Neural progenitor cell (in vitro differentiated cells): ENCODE measurements at regions not wholly inside any gene's neighbourhood (a gene's known extent, or its start where the extent isn't known, plus 50 kb on each side); places are given as distances from the start of the nearest gene placed in this dataset.
"Not testable (repeated sequence)": the region's sequence is repeated elsewhere in the genome, so short reads cannot be mapped to it uniquely, and the experiment has no call there.

ENCODE experiments used
- DNase-seq: peaks from one replicate; pipeline ENCODE4 v3.0.0-alpha.2; 2016; ENCODE audit warnings: low spot score
- H2AFZ ChIP-seq: fragments of 200-600 bp; sonication (generic); replicated peaks from 2 replicates; pipeline ENCODE4 v1.6.1; 2016; ENCODE audit warnings: antibody characterized with exemption
- H3F3A ChIP-seq: fragments of 200-600 bp; sonication (generic); 2 replicates; pipeline ENCODE4 v1.6.1; 2016; ENCODE audit warnings: antibody characterized with exemption, low read depth
- H3K27ac ChIP-seq: fragments of 200-600 bp; sonication (generic); 2 replicates; pipeline ENCODE4 v1.5.1; 2016; ENCODE audit warnings: mild to moderate bottlenecking
- H3K27me3 ChIP-seq: fragments of 200-600 bp; sonication (generic); 2 replicates; pipeline ENCODE4 v1.6.1; 2016; ENCODE audit warnings: mild to moderate bottlenecking, moderate library complexity
- H3K36me3 ChIP-seq: fragments of 200-600 bp; sonication (generic); 2 replicates; pipeline ENCODE4 v1.5.1; 2016
- H3K4me1 ChIP-seq: fragments of 200-600 bp; sonication (generic); 2 replicates; pipeline ENCODE4 v1.6.1; 2016; ENCODE audit warnings: mixed run types
- H3K4me2 ChIP-seq: fragments of 200-600 bp; sonication (generic); 2 replicates; pipeline ENCODE4 v1.6.1; 2016
- H3K4me3 ChIP-seq: fragments of 200-600 bp; sonication (generic); 2 replicates; pipeline ENCODE4 v1.5.1; 2016
- H3K79me2 ChIP-seq: fragments of 200-600 bp; sonication (generic); 2 replicates; pipeline ENCODE4 v1.6.1; 2016; ENCODE audit warnings: low read depth
- H3K9ac ChIP-seq: fragments of 200-600 bp; sonication (generic); 2 replicates; pipeline ENCODE4 v1.6.1; 2016
- H3K9me3 ChIP-seq: fragments of 200-600 bp; sonication (generic); 2 replicates; pipeline ENCODE4 v1.5.1; 2016; ENCODE audit warnings: low read depth
- H4K20me1 ChIP-seq: fragments of 200-600 bp; sonication (generic); 2 replicates; pipeline ENCODE4 v1.6.1; 2016; ENCODE audit warnings: low read depth
- H3K27ac Mint-ChIP-seq: 3 replicates; pipeline ENCODE4 v1.8.0; 2021; ENCODE audit warnings: mixed read lengths
- H3K27me3 Mint-ChIP-seq: 2 replicates; pipeline ENCODE4 v1.8.0; 2022; ENCODE audit warnings: low read depth, mild to moderate bottlenecking, inconsistent platforms, moderate library complexity, mixed read lengths; ENCODE audit not compliant: insufficient read depth
- H3K36me3 Mint-ChIP-seq: 3 replicates; pipeline ENCODE4 v1.8.0; 2021; ENCODE audit warnings: mixed read lengths
- H3K4me1 Mint-ChIP-seq: 3 replicates; pipeline ENCODE4 v1.8.0; 2021; ENCODE audit warnings: mixed read lengths
- H3K4me3 Mint-ChIP-seq: 3 replicates; pipeline ENCODE4 v1.8.0; 2021; ENCODE audit warnings: mild to moderate bottlenecking, moderate library complexity, mixed read lengths
- H3K9me3 Mint-ChIP-seq: 3 replicates; pipeline ENCODE4 v1.8.0; 2020; ENCODE audit warnings: mixed read lengths
- EZH2 ChIP-seq: fragments of 200-600 bp; sonication (generic); IDR thresholded peaks from 2 replicates; pipeline ENCODE4 v1.6.1; 2017; ENCODE audit warnings: antibody characterized with exemption, mild to moderate bottlenecking, moderate library complexity
- EZH2phosphoT487 ChIP-seq: fragments of 200-600 bp; sonication (generic); IDR thresholded peaks from 2 replicates; pipeline ENCODE4 v1.6.1; 2017; ENCODE audit warnings: antibody characterized with exemption
- TF ChIP-seq, protein P1 (sequence below): fragments of 200-600 bp; sonication (generic); IDR thresholded peaks from 2 replicates; pipeline ENCODE4 v1.5.1; 2017; ENCODE audit warnings: antibody characterized with exemption, mild to moderate bottlenecking

DNA sequence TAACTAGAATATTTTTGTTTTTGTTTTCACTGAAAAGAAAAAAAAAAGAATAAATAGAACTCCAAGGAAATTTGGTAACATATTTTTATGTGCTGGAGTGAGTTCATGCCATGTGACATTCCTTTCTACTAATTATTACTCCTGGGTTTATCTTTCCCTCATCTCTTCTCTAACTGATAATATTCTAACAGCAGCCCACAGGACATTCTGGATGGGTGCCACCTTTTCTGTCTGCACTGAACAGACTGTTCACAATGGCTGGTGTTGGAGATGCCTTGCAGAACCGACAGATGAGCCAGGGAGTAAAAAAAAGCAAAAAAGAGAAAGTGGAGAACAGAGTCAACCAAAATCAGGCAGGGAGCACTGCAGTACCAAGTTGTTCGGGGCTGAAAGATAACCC lies 151.3 kb downstream of the OR4M2 start:
- Mint-ChIP-seq H3K27me3 (peaks cover 8% of the 10 kb centered on the region), H3K36me3 (peaks cover 4% of the 10 kb centered on the region), H3K4me1 (no peaks in the 10 kb centered on the region), H3K9me3 (peaks cover 86% of the 10 kb centered on the region), H3K27ac (no peak overlapping the region), H3K4me3 (no peak overlapping the region)
- Histone ChIP-seq H3K27me3 (no peaks in the 10 kb centered on the region), H3K27ac (no peak overlapping the region), H3K9me3 (peaks cover 54% of the 10 kb centered on the region), H3K36me3 (no peaks in the 10 kb centered on the region), H3K4me2 (no peak overlapping the region), H3K4me1 (no peaks in the 10 kb centered on the region), H3K79me2 (no peaks in the 10 kb centered on the region), H3F3A (no peaks in the 10 kb centered on the region), H3K4me3 (no peak overlapping the region), H2AFZ (no peak overlapping the region), H4K20me1 (no peaks in the 10 kb centered on the region), H3K9ac (no peak overlapping the region)
- DNase-seq = no peak
- TF ChIP-seq, protein P1, sequence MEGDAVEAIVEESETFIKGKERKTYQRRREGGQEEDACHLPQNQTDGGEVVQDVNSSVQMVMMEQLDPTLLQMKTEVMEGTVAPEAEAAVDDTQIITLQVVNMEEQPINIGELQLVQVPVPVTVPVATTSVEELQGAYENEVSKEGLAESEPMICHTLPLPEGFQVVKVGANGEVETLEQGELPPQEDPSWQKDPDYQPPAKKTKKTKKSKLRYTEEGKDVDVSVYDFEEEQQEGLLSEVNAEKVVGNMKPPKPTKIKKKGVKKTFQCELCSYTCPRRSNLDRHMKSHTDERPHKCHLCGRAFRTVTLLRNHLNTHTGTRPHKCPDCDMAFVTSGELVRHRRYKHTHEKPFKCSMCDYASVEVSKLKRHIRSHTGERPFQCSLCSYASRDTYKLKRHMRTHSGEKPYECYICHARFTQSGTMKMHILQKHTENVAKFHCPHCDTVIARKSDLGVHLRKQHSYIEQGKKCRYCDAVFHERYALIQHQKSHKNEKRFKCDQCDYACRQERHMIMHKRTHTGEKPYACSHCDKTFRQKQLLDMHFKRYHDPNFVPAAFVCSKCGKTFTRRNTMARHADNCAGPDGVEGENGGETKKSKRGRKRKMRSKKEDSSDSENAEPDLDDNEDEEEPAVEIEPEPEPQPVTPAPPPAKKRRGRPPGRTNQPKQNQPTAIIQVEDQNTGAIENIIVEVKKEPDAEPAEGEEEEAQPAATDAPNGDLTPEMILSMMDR = no peak
- TF ChIP-seq EZH2 = no peak

DNA sequence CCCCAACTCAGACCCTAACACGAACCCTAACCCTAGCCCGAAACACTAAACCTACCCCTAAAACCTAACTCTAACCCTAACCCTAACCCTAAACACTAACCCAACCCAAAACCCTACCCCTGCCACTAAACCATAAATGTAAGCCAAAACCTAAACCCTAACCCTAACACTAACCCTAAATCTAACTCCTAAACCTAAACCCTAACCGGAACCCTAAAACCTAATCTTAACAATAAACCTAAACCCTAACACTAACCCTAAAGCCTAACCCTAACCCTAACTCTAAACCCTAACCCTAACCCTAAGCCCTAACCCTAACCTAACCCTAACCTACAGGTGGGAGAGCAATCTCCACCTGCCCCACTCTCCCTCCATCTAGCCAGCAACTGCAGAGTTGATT lies 152.3 kb downstream of the OR4M2 start:
- no peaks in the 10 kb centered on the region for H3K79me2 ChIP-seq
- H3F3A ChIP-seq = no peaks in the 10 kb centered on the region
- no peaks in the 10 kb centered on the region for H4K20me1 ChIP-seq
- Mint-ChIP-seq H3K9me3 (peaks cover 86% of the 10 kb centered on the region), H3K27me3 (peaks cover 10% of the 10 kb centered on the region), H3K27ac (no peak overlapping the region), H3K4me1 (no peaks in the 10 kb centered on the region), H3K36me3 (peaks cover 3% of the 10 kb centered on the region), H3K4me3 (no peak overlapping the region)
- no peak overlapping the region for H3K27ac ChIP-seq
- no peak for DNase-seq
- H3K9me3 ChIP-seq = peaks cover 48% of the 10 kb centered on the region
- no peak overlapping the region for H3K9ac ChIP-seq
- no peaks in the 10 kb centered on the region for H3K4me1 ChIP-seq
- H3K27me3 ChIP-seq = no peaks in the 10 kb centered on the region
- no peak overlapping the region for H3K4me2 ChIP-seq
- no peak overlapping the region for H3K4me3 ChIP-seq
- H3K36me3 ChIP-seq = no peaks in the 10 kb centered on the region
- no peak overlapping the region for H2AFZ ChIP-seq
- TF ChIP-seq, protein P1 = no peak
- TF ChIP-seq EZH2 = no peak
- TF ChIP-seq EZH2phosphoT487 = no peak

DNA sequence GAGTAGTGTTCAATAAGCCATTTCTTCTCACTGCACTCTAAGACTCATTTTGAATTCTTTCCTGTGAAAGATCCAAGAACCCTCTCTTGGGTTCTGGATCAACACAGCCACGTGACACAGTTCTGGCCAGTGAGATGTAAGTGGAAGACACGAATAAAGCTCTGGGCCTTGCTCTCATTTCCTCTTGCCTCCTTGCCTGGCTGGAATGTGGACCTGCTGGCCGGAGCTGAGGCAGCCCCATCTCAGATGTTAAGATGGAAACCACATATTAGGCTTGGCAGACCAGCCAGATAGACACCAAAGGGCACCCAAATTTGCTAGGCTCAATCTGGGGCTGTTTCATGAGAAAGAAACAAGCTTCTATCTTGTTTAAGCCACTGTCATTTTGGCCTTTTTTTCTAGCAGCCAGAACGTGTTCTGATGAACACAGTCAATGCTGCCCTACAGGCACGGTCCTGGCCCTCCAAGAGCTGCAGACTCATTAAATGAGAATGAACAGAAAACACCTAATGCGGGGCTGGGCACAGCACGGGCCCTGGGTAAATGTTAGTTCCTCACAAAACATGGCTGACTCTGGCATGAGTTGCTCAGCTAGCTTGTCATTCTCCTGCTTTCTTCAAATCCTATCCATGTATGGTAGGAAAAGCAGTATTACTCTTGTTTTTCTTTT lies 155.1 kb downstream of the OR4M2 start:
- H2AFZ ChIP-seq, H3K27ac Mint-ChIP-seq, H3K4me3 ChIP-seq, H3K27ac ChIP-seq, H3K4me3 Mint-ChIP-seq, H3K36me3 ChIP-seq, H4K20me1 ChIP-seq, H3K27me3 ChIP-seq, H3K4me1 ChIP-seq, H3K79me2 ChIP-seq, H3K36me3 Mint-ChIP-seq, H3F3A ChIP-seq, H3K4me2 ChIP-seq, DNase-seq, H3K9ac ChIP-seq, H3K4me1 Mint-ChIP-seq: not testable (repeated sequence)
- peaks cover 13% of the 10 kb centered on the region for H3K27me3 Mint-ChIP-seq
- H3K9me3 Mint-ChIP-seq = peaks cover 81% of the 10 kb centered on the region
- peaks cover 37% of the 10 kb centered on the region for H3K9me3 ChIP-seq

DNA sequence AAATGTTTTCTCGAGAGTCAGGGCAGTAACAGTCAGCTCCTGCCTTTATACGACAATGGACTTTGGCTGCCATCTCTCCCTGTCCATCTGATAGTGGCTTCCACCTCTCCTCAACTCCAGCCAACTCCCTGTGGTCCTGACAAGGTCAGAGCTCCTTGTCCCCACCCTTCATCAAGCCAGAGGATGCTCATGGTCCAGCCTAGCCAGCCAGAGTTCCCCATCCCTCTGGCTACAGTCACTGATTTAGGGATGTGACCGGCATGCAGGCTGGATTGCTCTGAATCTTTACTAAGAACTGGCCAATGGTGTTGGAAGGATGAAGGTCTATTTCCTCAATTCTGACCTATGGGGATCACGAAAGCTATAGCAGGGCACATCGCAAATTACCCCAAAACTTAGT lies 156.1 kb downstream of the OR4M2 start:
- H3K4me3 Mint-ChIP-seq = no peak overlapping the region
- H3K27me3 ChIP-seq = no peaks in the 10 kb centered on the region
- H3K4me1 Mint-ChIP-seq = no peaks in the 10 kb centered on the region
- no peaks in the 10 kb centered on the region for H4K20me1 ChIP-seq
- H3K4me2 ChIP-seq = no peak overlapping the region
- H3K4me1 ChIP-seq = no peaks in the 10 kb centered on the region
- H3K9ac ChIP-seq = no peak overlapping the region
- TF ChIP-seq EZH2phosphoT487 (no peak), EZH2 (no peak)
- TF ChIP-seq, protein P1 = no peak
- peaks cover 78% of the 10 kb centered on the region for H3K9me3 Mint-ChIP-seq
- no peaks in the 10 kb centered on the region for H3F3A ChIP-seq
- H3K27me3 Mint-ChIP-seq = peaks cover 16% of the 10 kb centered on the region
- no peak overlapping the region for H2AFZ ChIP-seq
- peaks cover 39% of the 10 kb centered on the region for H3K9me3 ChIP-seq
- DNase-seq = no peak
- peaks cover 8% of the 10 kb centered on the region for H3K36me3 Mint-ChIP-seq
- H3K79me2 ChIP-seq = no peaks in the 10 kb centered on the region
- H3K27ac ChIP-seq = no peak overlapping the region
- no peaks in the 10 kb centered on the region for H3K36me3 ChIP-seq
- no peak overlapping the region for H3K27ac Mint-ChIP-seq
- H3K4me3 ChIP-seq = no peak overlapping the region
